Fibroblast of skin of right quadriceps (primary cell): ENCODE measurements at regions not wholly inside any gene's neighbourhood (a gene's known extent, or its start where the extent isn't known, plus 50 kb on each side); places are given as distances from the start of the nearest gene placed in this dataset.
"Not testable (repeated sequence)": the region's sequence is repeated elsewhere in the genome, so short reads cannot be mapped to it uniquely, and the experiment has no call there.

Source experiments
- DNase-seq: peaks from one replicate; pipeline ENCODE4 v3.0.0-alpha.2; 2013

DNA sequence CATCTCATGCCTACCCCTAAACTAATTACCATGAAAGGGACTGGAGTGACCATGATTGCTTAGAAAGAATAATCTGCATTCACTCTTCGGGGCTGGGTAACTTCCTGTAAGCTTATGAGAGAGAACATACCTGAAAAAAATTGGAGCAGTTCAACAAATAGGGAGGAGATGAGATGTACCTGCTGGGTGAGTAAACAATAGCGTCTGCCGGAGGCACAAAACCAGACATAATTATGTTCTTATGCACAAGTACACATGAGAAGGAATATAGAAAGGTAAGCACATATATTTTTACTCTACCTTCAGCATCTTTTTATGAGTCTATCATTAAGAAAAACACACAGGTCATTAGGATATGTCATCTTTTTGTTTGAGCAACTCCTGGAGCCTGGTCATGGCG is 224.6 kb upstream of the FERD3L start:
- DNase-seq: no peak

DNA sequence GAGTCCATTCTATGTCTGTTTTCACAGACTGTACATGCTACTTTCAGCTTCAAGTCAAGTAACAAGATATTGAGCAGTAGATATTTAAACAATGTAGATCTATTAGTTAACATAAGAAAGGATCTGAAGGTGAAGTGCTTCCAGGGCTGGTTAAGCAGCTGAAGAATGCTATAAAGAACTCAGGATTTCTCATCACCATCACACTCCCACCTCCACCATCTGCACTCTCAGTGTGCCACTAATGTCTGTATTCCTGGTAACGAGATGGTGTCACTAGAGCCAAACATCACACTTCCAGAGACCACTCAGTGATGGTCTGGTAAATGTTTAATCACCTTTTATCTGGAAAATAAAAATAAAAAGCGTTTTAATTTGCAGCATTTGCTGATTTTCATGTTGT is 224.0 kb upstream of the FERD3L start:
- DNase-seq: no peak

DNA sequence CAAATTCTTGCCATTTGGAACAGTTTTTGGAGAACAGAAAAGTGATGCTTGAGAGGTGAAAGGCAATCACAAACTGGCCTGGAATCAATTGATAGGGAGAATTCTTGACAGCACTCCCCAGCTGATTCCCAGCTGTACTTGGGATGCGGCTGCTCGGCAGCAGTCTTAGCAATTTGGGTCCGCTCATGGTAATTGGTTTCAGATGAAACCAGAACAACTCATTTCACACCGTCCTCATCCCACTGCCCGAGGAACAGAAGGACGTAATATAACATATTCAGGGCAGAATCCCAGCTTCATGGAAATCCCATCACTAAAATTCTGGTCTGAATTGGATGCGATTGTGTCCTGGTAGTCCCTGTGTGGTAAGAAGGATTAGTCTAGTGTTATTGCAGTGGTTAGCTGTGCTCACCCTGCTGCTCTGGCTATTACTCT is 223.3 kb upstream of the FERD3L start:
- DNase-seq: peak; percentile 34

DNA sequence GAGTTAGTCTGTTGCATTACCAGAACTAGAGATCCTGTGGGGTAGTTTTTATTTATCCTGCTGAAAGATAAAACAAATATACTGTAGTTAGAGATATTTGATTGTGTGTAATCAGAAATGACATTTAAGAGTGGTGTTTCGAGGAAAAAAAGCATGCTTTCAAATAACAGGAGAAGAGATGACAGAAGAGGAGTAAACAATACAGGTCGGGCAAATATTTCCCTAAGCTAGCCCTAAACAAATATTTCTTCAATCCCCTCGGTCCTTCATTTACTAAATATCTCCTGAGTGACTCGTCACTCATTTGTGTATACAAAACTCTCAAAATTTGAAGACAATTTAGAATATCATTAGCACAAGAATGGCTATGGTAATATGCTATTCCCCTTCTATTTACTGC is 219.7 kb upstream of the FERD3L start:
- no peak for DNase-seq

DNA sequence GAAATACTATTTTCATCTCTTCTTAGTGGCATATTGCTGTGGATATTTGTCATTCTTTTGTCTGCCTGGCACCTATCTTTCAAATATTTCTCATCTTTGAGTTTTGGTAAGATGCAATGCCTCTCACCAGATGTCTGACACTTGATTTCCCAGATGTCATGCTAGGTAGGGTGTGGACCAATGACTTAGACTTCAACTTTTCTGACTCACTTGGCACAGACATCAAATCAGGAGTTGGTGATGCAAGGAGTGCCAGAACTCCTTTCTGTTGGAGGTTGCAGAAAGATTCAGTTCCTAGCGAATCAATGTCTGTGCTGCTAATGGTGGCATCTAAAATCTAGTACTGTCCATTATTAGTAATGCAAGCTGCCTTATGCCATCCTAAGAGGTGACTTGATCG is 216.9 kb upstream of the FERD3L start:
- peak; percentile 16 for DNase-seq

DNA sequence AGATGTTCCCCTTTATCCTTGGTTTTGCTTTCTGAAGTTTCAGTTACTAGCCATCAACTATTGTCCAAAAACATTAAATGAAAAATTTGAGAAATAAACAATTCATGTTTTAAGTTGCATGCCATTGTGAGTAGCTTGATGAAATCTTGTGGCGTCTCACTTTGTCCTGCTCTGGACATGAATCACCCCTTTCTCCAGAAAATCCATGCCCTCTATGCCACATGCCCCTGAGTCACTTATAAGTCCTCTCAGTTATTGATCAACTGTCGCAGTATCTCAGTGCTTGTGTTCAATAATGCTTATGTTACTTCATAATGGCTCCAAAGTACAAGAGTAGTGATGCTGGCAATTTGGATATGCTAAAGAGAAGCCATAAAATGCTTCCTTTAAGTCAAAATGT is 208.0 kb upstream of the FERD3L start:
- DNase-seq: no peak

DNA sequence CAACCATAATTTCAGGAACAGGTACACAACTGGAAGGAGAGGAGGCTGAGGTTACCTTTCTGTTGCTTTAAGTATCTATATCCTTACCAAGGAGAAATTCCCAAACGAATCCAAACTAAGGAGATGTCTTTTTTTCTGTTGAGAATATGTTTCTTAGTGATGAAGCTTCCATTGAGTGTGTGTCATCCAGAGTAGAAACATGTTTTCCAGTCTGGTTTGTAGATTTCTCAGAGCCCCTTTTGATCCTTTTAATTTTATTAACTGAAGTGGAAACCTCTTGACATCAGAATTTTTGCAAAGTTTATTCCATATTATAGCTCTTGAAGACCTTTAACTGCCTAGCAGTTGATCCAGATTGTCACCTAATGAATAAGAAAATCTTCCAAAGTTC is 207.1 kb upstream of the FERD3L start:
- DNase-seq: no peak

DNA sequence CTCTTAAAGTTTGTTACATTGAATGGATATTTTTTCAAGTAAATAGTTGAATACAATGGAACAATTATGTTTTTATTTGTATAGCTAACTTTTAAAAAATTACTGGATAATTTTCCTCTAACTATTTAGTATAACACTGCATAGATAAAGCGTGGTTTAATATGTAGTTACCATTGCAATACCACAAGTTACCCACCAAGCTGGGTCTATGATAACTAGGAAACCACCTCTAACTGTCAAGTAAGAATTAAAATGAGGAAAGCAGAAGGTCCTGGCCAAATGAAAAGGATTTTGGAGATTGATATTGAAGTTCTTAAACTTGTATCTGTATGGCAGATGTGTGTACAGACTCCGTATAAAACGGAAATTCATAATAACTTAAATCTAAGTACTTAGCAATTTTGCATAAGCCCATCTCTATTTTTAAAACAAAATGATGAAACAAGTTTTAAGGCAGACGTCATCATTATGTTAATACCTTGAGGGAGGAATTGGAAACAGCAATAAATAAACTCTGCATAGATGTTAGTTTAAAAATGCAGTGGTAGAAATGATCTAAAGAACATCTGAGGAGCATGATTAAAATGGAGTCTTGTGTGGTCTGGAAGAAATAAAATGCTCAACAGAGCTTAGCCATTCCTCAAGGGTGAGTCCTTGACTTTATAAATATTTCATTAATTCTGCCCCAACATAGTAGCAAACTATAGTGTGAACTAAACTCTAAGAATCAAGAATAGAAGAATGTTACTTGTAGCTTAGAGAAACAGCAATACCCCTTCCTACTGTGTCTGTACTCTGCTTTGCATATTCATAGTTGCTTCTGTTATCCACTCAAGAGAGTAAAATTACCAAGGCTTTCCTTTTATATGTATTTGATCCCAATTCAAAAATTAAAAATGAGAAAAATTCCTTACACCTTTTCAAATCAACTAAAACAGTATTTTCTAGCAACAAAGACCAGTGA is 206.4 kb upstream of the FERD3L start:
- DNase-seq: peak; percentile 18

DNA sequence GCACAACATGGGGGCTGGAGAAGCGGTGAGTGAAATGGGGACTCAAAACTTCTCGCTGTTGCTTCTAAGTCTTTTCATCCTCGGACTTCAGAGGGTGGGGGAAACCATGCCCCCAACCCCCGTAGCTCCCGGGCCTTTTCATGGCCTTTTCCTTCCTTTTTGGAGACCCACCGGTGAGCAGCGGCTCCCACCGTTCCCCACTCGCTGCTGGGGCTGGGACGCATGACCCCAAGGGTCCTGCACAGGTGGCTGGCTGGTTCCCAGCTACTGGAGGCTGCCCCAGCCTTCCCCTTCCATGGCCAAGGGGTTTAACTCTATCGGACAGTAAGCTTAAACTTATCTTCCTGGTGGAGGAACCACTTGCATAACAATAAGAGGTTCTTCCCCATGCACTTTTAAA is 194.3 kb upstream of the FERD3L start:
- DNase-seq: no peak

DNA sequence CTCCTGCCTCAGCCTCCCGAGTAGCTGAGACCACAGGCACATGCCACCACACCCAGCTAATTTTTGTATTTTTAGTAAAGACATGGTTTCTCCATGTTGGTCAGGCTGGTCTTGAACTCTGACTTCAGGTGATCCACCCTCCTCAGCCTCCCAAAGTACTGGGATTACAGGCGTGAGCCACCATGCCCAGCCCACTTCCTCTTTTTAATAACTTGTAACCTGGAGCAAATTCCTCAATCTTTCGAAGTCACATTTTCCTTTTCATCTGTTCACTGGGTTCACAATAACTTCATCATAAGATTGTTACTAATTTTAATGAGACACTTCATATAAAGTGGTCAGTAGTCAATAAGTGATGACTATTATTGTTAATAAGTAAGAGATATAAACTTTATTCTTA is 193.3 kb upstream of the FERD3L start:
- DNase-seq: not testable (repeated sequence)

DNA sequence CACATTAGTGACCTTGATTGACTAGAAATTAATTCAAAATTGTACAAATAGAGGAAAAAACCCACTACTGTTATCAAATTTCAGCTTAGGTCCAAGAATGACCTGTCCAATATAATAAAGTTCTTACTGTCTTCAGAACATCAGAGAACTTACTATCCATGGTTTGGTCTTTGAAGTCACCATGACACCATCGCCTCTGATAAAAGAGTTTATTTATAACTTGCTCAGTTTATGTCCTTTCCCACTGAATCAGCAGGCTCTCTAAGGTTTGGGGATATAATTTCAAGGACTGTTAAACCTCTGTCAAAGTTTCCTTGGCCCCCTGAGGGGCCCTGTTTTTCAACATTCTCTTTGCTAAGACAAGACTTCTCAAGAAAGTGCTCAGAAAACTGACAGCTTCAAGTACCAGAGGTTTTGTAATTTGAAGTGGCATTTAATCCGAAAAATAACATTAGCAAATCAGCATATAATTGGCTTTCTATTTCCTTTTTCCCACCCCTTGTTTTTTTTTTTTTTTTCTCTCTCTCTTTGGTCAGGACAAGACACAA is 191.7 kb upstream of the FERD3L start:
- no peak for DNase-seq

DNA sequence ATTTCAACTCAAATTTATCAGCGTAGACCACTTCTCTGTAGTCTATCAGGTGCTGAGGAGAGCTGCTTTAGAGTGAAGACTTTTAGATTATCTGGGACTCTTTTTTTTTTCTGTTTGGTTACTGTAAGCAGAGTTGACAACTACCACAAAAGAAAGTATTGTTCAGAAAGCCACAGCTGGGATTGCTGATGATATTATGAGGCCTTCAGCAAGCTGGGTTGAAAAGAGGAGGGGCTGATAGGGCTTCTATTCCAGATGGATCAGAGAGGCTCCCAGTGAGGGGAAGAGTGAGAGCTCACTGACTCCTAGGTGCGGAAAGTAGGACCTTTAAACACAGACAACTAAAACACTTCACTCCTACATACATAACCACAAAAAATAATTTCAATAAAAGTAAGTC is 188.5 kb upstream of the FERD3L start:
- no peak for DNase-seq

DNA sequence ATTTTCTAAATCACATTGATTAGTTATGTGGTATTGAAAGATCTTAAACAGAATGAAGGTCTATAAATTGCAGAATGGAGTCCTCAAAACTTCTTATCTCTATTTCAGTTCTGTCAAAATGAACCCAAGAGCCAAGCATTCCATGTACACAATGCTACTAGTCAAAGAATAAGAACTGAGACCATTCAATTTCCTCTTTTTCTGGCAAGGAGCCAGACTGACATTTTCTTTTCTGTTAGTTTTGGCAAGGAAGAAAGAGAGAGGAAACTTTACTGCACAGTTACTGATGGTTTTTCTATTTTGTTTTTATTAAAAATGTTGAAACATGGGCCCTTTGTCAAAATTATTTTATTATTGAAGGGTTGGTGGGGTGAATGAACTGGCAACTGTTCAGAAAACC is 181.8 kb upstream of the FERD3L start:
- peak; percentile 42 for DNase-seq

DNA sequence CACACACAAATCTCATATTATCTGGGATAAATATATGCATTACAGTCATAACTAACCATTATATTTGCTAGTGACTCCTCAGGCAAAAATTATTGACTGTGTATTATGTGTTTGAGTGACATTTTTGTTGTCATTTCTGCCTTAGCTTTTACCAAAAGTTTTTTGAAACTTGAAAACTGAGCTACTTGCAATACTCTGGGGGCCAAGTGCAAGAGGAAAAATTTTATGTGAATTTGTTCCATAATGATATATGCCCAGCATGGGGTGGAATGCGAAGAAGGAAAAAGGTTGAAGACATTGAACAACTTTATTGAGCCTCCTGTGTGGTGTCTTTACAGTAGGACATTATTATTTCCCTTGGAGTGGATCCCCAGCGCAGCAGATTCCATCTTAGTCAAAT is 176.8 kb upstream of the FERD3L start:
- DNase-seq: peak; percentile 44

DNA sequence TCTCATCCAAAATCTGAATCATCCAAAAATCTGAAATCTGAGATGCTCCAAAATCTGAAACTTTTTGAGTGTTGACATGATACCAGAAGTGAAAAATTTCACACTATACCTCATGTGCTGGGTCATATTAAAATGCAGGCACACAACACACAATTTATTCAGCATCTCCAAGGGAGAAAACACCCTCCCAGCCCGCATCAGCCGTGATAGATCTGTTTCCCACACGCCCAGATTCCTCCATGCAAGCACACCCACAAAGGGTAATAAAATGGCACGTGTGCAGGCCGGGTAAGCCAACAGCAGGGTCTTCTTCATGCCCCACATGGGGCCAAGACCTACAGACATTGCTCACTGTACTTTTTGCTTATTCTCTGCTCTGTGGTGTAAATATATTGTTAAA is 173.1 kb upstream of the FERD3L start:
- no peak for DNase-seq

DNA sequence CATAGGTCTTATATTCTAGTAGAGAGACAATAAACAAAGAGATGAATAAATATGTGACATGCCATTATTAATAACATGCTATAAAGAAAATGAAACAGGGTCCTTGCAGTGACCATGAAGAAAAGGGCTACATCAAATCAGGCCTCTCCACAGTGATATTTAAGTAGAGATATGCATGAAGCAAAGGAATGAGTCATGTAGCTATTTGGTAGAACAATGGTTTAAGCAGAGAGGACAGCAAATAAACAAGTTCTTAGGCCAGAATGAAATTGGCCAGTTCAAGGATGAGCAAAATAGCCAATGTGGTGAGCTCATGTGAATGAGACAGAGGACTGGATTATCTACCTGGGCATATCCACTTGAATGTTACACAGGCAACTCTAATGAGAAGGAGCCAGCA is 172.2 kb upstream of the FERD3L start:
- DNase-seq: no peak

DNA sequence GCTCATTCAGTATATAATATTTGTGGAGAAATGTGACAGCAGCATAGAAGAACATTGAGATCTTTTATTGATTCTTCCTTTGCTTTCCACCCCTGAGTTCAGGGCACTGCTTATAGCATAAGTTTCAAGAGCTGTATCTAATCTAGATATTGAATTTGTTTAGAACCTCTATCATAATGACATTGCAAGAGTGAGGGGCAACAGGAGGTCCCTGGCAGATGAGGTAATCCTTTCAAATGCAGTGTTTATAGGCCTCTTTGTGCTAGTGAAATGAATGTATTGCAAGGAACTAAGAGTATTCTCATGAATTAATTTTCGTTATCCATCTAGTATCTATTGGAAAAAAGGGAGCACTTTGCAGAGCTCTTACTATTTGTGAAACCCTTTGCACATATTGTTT is 167.2 kb upstream of the FERD3L start:
- no peak for DNase-seq

DNA sequence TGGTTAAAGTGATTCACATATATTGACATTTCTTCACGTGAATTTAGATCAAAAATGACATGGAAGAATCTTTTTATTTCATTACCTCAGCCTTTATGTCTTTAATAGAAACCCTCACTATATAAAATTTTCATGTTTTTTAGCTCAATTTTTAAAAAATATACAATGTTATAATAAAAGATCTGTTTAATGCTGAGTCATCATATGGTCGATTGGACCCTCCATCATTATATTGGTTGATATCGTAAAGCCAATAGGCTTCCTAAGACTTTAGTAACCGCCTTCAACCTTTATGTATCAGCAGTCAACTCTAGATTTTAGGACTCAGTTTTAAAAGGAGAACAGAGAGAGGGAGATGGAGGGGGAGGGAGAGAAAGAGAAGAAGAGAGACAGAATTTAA is 162.3 kb upstream of the FERD3L start:
- no peak for DNase-seq

DNA sequence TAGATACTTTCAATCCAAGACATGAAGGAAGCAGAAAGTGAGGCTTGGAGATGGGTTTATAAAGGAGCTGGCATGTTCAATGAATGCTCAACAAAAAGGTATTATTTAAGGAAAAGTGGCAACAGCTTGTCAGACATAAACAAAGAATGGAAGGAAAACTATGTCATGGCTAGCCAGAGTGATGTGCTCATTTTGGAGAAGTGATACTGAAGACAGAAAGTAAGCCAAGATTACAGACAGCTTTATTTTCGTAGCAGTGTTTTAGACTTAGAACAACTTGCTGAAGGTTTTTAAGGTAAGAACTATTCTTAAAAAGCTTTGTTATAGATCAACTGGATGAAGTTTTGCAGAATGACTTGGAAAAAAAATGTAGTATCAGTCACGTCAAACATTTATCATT is 160.5 kb upstream of the FERD3L start:
- DNase-seq: no peak

DNA sequence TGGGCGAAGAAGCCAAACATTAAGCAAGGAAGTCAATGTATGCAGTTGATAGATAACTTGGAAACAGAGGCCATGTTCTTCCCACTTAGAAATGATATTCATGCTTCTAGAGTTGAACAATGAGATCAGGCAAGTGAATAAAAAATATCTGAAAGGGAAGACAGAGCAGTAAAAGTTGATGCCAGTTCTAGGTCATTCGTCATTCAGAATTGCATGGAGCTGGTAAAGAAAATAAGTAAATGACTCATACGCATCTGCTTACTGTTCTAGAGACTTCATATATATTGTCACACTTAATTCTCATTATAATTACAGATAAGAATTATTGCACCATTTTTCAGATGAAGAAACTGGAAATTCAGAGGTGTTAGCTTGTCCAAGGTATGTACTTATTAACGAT is 158.9 kb upstream of the FERD3L start:
- DNase-seq: no peak

DNA sequence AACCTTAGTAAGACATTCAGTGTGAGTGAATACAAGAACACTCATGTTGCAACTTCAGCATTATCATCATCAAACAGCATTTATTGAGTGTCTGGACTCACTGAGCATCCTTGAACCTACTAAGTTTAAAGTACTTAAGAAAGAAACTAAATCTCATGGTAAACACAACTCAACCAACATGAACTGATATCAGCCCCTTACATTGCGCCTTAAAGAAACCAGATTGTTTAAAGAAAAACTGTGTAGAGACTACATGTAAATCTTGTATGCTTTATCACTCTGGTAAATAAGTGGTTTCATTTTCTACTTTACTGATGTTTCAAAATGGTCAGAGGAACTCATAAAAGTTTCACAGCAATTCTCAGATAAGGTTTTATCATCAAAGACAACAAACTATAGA is 157.5 kb upstream of the FERD3L start:
- DNase-seq: no peak

DNA sequence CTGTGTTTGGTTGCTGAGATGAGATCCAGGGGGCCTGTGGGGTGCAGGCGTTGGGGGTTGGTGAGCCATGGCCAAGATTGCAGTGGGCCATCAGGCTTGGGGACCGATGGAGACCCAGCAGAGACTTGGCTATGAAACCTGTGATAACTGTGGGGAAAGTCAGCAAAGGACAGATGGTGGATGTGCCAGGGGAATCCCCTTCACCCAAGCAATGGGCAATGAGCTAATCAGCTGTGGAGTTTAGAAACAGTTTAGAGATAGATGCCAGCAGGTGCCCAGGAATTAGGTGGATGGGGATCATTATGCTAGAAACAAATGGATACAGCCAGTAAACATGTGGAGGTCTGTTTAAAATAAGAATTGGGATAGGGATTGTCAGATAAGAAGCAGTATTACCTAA is 151.4 kb upstream of the FERD3L start:
- no peak for DNase-seq

DNA sequence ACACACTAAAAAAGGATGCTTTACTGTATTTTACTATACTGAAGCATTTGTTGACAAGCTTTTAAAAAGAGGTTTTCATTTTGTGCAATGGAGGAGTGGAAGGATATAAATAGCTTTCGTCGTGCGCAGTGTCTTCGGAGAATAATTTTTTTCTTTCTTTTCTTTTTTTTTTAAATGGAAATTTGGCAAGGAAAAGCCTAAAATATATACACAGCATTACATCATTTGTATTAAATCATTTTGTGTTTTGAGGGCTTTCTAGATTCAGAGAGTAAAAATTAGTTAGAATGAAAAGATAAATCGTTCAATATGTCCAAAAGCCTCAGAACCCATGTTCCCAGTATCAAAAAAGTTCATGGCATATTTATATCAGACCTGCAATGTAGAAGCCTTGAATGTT is 150.2 kb upstream of the FERD3L start:
- peak; percentile 13 for DNase-seq

DNA sequence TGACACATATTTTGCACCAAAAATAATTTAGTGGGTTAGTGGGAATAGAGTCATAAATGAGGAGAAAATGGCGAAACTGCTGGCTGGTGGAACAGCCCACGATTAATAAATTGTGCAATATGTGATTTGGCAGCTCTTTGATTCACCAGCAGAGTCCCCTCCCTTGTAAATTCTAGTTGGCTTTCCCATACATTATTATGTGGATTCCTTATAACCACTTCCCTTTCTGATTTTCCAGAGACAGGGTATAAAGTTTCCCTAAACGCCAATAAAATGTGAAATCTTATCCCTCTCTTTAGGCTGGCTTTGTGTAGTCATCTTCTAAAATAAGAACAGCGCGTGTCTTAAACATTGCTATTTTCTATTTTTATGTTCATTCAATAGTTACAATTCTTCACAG is 149.4 kb upstream of the FERD3L start:
- peak; percentile 94 for DNase-seq

DNA sequence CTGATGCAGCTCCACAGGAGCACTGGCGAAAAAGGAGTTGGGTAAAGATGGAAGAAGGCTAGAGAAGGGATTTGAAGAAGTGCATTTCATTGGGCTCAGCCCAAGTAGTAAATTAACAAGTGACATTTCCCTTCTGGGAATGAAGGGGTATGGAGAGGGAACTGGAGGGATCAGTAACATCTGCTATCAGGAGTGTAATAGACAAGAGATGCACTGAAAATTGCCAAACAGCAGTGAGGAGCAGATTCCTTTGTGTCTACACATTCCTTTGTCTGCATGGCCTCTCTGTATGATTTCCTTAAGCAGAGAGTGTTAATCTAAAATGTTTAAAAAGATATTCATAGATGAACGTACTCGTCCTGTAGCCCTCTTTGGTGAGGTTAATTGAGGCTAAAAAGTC is 148.2 kb upstream of the FERD3L start:
- peak; percentile 52 for DNase-seq
